ENCODE measurements at regions not wholly inside any gene's neighbourhood (a gene's known extent, or its start where the extent isn't known, plus 50 kb on each side); places are given as distances from the start of the nearest gene placed in this dataset.

GRCh38 chr15:96392380-96393208 is 62.1 kb downstream of the NR2F2 start (continued):
- TF ChIP-seq ZNF449 (CRISPR knock-in tag; IDR thresholded peaks at IDR 0.05) (no peak), SMAD4 (CRISPR knock-in tag; conservative IDR thresholded peaks at IDR 0.05) (0 out of 2 replicates have a peak, but pooled peaks have one; percentile 37), ZFP30 (CRISPR knock-in tag; IDR thresholded peaks at IDR 0.05; ENCODE audit: borderline replicate concordance) (no peak), RFX1 (IDR thresholded peaks at IDR 0.05) (peak; percentile 81), SETDB1 (IDR thresholded peaks at IDR 0.05; ENCODE audit: low read length) (no peak), SMARCE1 (IDR thresholded peaks at IDR 0.05) (0 out of 2 replicates have a peak, but pooled peaks have one; percentile 14), MAFF (IDR thresholded peaks at IDR 0.05; ENCODE audit: low read length) (peak; percentile 98), EP400 (IDR thresholded peaks at IDR 0.05) (peak; percentile 41), MTA3 (IDR thresholded peaks at IDR 0.05; ENCODE audit: borderline replicate concordance) (0 out of 2 replicates have a peak, but pooled peaks have one; percentile 16), FOXM1 (IDR thresholded peaks at IDR 0.05; ENCODE audit: low read depth) (0 out of 2 replicates have a peak, but pooled peaks have one; percentile 8), FOXM1 (CRISPR knock-in tag; IDR thresholded peaks at IDR 0.05; ENCODE audit: low read depth) (no peak), ZFP1 (CRISPR knock-in tag; IDR thresholded peaks at IDR 0.05) (no peak), CXXC5 (CRISPR knock-in tag; IDR thresholded peaks at IDR 0.05) (0 out of 2 replicates have a peak, but pooled peaks have one; percentile 15), C11orf30 (IDR thresholded peaks at IDR 0.05; ENCODE audit: low read depth) (peak; percentile 92), TEAD4 (IDR thresholded peaks at IDR 0.05; ENCODE audit: low read length) (0 out of 2 replicates have a peak, but pooled peaks have one; percentile 8), TEAD4 (CRISPR knock-in tag; IDR thresholded peaks at IDR 0.05; ENCODE audit: borderline replicate concordance) (no peak), ARNT (IDR thresholded peaks at IDR 0.05) (no peak), MNT (conservative IDR thresholded peaks at IDR 0.05) (peak; percentile 63 to 67; a peak in 3 of 4 replicates), E2F1 (CRISPR knock-in tag; IDR thresholded peaks at IDR 0.05) (no peak), POU5F1 (IDR thresholded peaks at IDR 0.05; ENCODE audit: borderline replicate concordance, low read depth, low read length, partially characterized antibody) (no peak), HNRNPLL (IDR thresholded peaks at IDR 0.05; ENCODE audit: low read depth, low read length, poor library complexity, severe bottlenecking) (peak; percentile 49), NFE2 (IDR thresholded peaks at IDR 0.05; ENCODE audit: low read depth) (peak; percentile 97), ATF3 (IDR thresholded peaks at IDR 0.05) (peak; percentile 20; the same call in 1 of the 2 replicates), ATF3 (CRISPR knock-in tag; conservative IDR thresholded peaks at IDR 0.05) (no peak)

Data from K562 (cell line).